ENCODE measurements at regions not wholly inside any gene's neighbourhood (a gene's known extent, or its start where the extent isn't known, plus 50 kb on each side); places are given as distances from the start of the nearest gene placed in this dataset.

- TF ChIP-seq REST (IDR thresholded peaks at IDR 0.05; ENCODE audit: unreplicated experiment) (no peak), EZH2phosphoT487 (IDR thresholded peaks at IDR 0.05; ENCODE audit: unreplicated experiment) (no peak), CTCF (conservative IDR thresholded peaks at IDR 0.05; ENCODE audit: low read depth in 2 of 2) (no peak), EZH2 (IDR thresholded peaks at IDR 0.05; ENCODE audit: low read depth, unreplicated experiment) (no peak), JUNB (IDR thresholded peaks at IDR 0.05; ENCODE audit: unreplicated experiment) (no peak), POLR2AphosphoS5 (IDR thresholded peaks at IDR 0.05; ENCODE audit: low read depth) (no peak), CREB1 (CRISPR knock-in tag; IDR thresholded peaks at IDR 0.05; ENCODE audit: low read depth) (no peak), ZNF462 (CRISPR knock-in tag; IDR thresholded peaks at IDR 0.05) (no peak), ZNF331 (CRISPR knock-in tag; IDR thresholded peaks at IDR 0.05; ENCODE audit: low read depth) (no peak)
Observed at GRCh38 chr15:66957431-66957720, 108.0 kb upstream of the SMAD3 start.

Data from GM23338 (cell line).